Osteoblast (primary cell): ENCODE measurements at regions not wholly inside any gene's neighbourhood (a gene's known extent, or its start where the extent isn't known, plus 50 kb on each side); places are given as distances from the start of the nearest gene placed in this dataset.

Source experiments
- DNase-seq: peaks from one replicate; pipeline ENCODE4 v3.0.0; 2011; ENCODE audit warnings: low spot score, mixed read lengths; ENCODE audit not compliant: insufficient read length; ENCODE audit errors: missing footprints
- H2AFZ ChIP-seq: 2 replicates; pipeline ENCODE4 v1.6.0; 2011; ENCODE audit warnings: mild to moderate bottlenecking, low read length
- H3K27ac ChIP-seq: 2 replicates; pipeline ENCODE4 v1.5.1; 2011; ENCODE audit warnings: mild to moderate bottlenecking, low read depth, low read length, moderate library complexity
- H3K27me3 ChIP-seq: 2 replicates; pipeline ENCODE4 v1.6.0; 2012; ENCODE audit warnings: mild to moderate bottlenecking, control low read depth, inconsistent platforms, low read length, moderate library complexity; ENCODE audit not compliant: insufficient read depth
- H3K36me3 ChIP-seq: 2 replicates; pipeline ENCODE4 v1.5.1; 2011; ENCODE audit warnings: mild to moderate bottlenecking, low read length, control low read depth, moderate library complexity; ENCODE audit not compliant: insufficient read depth
- H3K4me1 ChIP-seq: 2 replicates; pipeline ENCODE4 v1.5.1; 2011; ENCODE audit warnings: mild to moderate bottlenecking, low read length, control low read depth, moderate library complexity; ENCODE audit not compliant: insufficient read depth
- H3K4me2 ChIP-seq: 2 replicates; pipeline ENCODE4 v1.6.0; 2011; ENCODE audit warnings: mild to moderate bottlenecking, low read length; ENCODE audit not compliant: insufficient read depth
- H3K4me3 ChIP-seq: fragments of 200-600 bp; sonication (generic); 3 replicates; pipeline ENCODE4 v1.5.1; 2012; ENCODE audit warnings: mild to moderate bottlenecking, low read length, inconsistent platforms; ENCODE audit not compliant: insufficient read depth
- H3K79me2 ChIP-seq: 2 replicates; pipeline ENCODE4 v1.6.0; 2012; ENCODE audit warnings: mild to moderate bottlenecking, low read length, control low read depth, inconsistent platforms; ENCODE audit not compliant: insufficient read depth
- H3K9me3 ChIP-seq: 2 replicates; pipeline ENCODE4 v1.5.1; 2011; ENCODE audit warnings: low read depth, low read length, control low read depth
- H4K20me1 ChIP-seq: 2 replicates; pipeline ENCODE4 v1.6.0; 2012; ENCODE audit warnings: mild to moderate bottlenecking, low read length, control low read depth; ENCODE audit not compliant: insufficient read depth
- TF ChIP-seq, protein P1 (sequence below): IDR thresholded peaks from 2 replicates; pipeline ENCODE4 v1.5.1; 2011; ENCODE audit warnings: mild to moderate bottlenecking, low read depth, low read length, moderate library complexity; ENCODE audit errors: extremely low read depth

DNA sequence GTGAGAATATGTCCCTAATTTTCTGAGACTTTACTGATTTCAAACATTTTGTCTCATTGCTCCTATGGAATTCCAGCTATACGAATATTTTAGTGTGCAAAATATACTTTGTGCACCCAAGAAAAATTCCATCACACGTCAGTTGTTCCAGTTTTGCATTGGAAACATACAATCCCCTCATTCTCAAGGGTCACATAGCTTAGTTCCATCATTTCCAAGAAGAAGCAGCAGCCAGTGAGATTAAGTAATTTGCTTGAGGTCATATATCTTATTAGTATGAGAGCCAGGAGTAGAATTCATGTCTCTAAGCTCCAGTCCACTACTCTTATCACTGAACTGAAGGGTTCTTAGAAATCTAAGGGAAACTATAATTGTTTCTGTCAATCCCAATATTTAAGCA, 746.7 kb upstream of the C9orf72 start:
- TF ChIP-seq, protein P1, sequence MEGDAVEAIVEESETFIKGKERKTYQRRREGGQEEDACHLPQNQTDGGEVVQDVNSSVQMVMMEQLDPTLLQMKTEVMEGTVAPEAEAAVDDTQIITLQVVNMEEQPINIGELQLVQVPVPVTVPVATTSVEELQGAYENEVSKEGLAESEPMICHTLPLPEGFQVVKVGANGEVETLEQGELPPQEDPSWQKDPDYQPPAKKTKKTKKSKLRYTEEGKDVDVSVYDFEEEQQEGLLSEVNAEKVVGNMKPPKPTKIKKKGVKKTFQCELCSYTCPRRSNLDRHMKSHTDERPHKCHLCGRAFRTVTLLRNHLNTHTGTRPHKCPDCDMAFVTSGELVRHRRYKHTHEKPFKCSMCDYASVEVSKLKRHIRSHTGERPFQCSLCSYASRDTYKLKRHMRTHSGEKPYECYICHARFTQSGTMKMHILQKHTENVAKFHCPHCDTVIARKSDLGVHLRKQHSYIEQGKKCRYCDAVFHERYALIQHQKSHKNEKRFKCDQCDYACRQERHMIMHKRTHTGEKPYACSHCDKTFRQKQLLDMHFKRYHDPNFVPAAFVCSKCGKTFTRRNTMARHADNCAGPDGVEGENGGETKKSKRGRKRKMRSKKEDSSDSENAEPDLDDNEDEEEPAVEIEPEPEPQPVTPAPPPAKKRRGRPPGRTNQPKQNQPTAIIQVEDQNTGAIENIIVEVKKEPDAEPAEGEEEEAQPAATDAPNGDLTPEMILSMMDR = no peak
- no peak overlapping the region for H3K27ac ChIP-seq
- H3K27me3 ChIP-seq = no peaks in the 10 kb centered on the region
- no peaks in the 10 kb centered on the region for H3K79me2 ChIP-seq
- H3K4me2 ChIP-seq = no peak overlapping the region
- H3K36me3 ChIP-seq = no peaks in the 10 kb centered on the region
- no peaks in the 10 kb centered on the region for H4K20me1 ChIP-seq
- H2AFZ ChIP-seq = no peak overlapping the region
- no peaks in the 10 kb centered on the region for H3K9me3 ChIP-seq
- no peak overlapping the region for H3K4me3 ChIP-seq
- no peaks in the 10 kb centered on the region for H3K4me1 ChIP-seq
- DNase-seq = no peak

DNA sequence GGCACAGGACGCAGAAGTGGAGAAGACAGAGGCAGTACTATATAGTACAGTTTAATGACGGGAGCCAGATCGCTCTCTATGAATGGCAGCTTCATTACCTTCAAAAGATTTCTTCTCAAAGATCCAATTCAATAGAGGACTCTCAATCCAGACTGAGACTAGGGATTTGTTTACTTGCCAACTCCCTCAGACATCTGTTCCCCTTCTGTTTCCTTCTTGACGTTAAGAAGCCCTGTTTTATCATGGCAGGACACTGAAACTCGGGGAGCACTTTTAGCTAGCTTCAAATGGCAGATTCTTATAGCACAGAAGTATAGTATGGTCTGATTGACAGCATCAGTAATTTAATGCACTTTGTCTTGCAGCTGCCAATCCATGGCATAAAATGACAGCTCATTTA, 747.3 kb upstream of the C9orf72 start:
- peak; percentile 11 for DNase-seq
- no peak overlapping the region for H3K4me3 ChIP-seq
- H3K4me2 ChIP-seq = no peak overlapping the region

DNA sequence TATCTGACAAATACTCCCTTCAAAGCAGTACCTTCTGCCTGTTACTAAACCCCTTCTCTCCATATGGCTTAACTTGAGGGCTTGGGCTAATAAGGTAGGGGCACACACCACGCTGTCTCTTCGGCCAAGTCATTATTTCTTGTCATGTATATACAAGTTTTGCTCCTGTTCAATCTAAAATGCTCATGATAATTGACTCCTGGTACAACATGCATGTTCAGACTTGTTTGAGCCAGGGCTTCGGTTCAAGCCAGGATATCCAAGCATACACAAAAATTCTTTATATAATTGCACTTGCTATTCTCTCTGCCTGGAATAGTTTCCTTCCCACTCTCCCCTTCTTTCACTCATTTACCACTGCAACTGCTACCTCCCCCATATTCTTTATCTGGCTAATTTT, 756.0 kb upstream of the C9orf72 start:
- H3K4me1 ChIP-seq = no peaks in the 10 kb centered on the region
- H3K27me3 ChIP-seq = no peaks in the 10 kb centered on the region
- no peak for DNase-seq
- no peak overlapping the region for H3K4me2 ChIP-seq
- no peak overlapping the region for H3K27ac ChIP-seq
- no peak overlapping the region for H3K4me3 ChIP-seq
- H3K9me3 ChIP-seq = peaks cover under 1% of the 10 kb centered on the region
- H2AFZ ChIP-seq = no peak overlapping the region
- no peaks in the 10 kb centered on the region for H4K20me1 ChIP-seq
- no peaks in the 10 kb centered on the region for H3K79me2 ChIP-seq
- H3K36me3 ChIP-seq = no peaks in the 10 kb centered on the region
- TF ChIP-seq, protein P1 = no peak

More for the DNA sequence above, 747.3 kb upstream of the C9orf72 start:
- Histone ChIP-seq H3K4me1 (no peaks in the 10 kb centered on the region), H4K20me1 (no peaks in the 10 kb centered on the region), H3K79me2 (no peaks in the 10 kb centered on the region), H3K27ac (no peak overlapping the region), H3K27me3 (no peaks in the 10 kb centered on the region), H3K36me3 (no peaks in the 10 kb centered on the region), H2AFZ (no peak overlapping the region), H3K9me3 (no peaks in the 10 kb centered on the region)
- TF ChIP-seq, protein P1 = no peak

GRCh38 chr9:28332648-28333047, 759.4 kb upstream of the C9orf72 start:
- Histone ChIP-seq H3K27me3 (no peaks in the 10 kb centered on the region), H3K27ac (no peak overlapping the region), H3K4me1 (no peaks in the 10 kb centered on the region), H3K9me3 (peaks cover 3% of the 10 kb centered on the region), H3K4me3 (no peak overlapping the region), H3K4me2 (no peak overlapping the region), H2AFZ (no peak overlapping the region), H4K20me1 (no peaks in the 10 kb centered on the region), H3K36me3 (no peaks in the 10 kb centered on the region), H3K79me2 (no peaks in the 10 kb centered on the region)
- no peak for DNase-seq
- TF ChIP-seq, protein P1 = no peak
